ENCODE measurements at regions not wholly inside any gene's neighbourhood (a gene's known extent, or its start where the extent isn't known, plus 50 kb on each side); places are given as distances from the start of the nearest gene placed in this dataset.
A peak's percentile ranks its signal among the peaks of the same experiment; 100 is the strongest.
"Not testable (repeated sequence)": the region's sequence is repeated elsewhere in the genome, so short reads cannot be mapped to it uniquely, and the experiment has no call there.

DNA sequence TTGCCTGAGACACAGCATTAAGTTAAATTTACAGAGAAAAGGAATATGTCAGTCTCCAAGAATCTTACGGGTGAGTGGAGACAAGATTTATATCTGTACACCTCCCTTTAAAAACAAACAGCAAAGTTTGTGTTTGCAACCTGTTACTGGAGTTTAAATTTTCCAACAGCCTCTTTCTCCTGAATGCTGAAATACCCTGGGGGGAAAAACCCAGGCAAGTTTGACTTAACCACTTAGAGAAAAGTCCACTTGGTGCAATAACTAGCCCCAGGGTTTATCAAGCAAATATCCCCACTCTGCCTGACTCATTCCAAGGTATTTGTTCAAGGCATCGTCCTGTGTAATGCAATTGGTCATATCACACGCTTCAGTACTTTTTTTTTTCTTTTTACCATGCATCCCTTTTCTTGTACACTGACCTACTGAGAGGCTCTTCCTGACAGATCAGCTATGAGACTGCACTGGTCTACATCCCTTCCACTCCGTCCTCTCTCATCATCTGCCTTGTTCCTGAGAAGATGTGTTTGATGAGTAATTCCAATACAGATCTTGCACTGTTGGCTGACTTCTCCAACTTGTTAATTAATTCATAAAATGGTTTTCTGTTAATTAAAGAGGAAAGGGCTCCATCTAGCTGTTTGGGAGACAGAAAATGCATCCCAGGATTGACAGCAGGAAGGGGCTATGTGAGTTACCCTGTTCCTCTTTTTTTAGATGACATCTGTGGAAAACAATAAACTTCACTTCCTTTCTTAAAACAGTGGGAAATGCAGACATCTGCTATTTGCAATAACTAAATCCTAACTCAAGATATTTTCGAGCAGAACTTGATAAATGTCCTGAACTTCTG is 212.5 kb upstream of the IRS2 start:
- Histone ChIP-seq H3K4me3 (no peak overlapping the region), H3K9me3 (no peaks in the 10 kb centered on the region), H3K4me1 (peaks cover 0 to 14% (median 0%) of the 10 kb centered on the region in 4 donors), H3K27me3 (peaks cover 0 to 24% (median 0%) of the 10 kb centered on the region in 3 donors), H3K27ac (no peak overlapping the region), H3K36me3 (no peaks in the 10 kb centered on the region)
- TF ChIP-seq EP300 (IDR thresholded peaks at IDR 0.05) (no peak), POLR2A (IDR thresholded peaks at IDR 0.05) (no peak), POLR2AphosphoS5 (IDR thresholded peaks at IDR 0.05) (no peak)
- TF ChIP-seq, protein P1, sequence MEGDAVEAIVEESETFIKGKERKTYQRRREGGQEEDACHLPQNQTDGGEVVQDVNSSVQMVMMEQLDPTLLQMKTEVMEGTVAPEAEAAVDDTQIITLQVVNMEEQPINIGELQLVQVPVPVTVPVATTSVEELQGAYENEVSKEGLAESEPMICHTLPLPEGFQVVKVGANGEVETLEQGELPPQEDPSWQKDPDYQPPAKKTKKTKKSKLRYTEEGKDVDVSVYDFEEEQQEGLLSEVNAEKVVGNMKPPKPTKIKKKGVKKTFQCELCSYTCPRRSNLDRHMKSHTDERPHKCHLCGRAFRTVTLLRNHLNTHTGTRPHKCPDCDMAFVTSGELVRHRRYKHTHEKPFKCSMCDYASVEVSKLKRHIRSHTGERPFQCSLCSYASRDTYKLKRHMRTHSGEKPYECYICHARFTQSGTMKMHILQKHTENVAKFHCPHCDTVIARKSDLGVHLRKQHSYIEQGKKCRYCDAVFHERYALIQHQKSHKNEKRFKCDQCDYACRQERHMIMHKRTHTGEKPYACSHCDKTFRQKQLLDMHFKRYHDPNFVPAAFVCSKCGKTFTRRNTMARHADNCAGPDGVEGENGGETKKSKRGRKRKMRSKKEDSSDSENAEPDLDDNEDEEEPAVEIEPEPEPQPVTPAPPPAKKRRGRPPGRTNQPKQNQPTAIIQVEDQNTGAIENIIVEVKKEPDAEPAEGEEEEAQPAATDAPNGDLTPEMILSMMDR (IDR thresholded peaks at IDR 0.05), result no peak
- 37 to 45% (median 43%) methylated on average over 5 of the region's 5 CpGs for WGBS, 5 donors
- intact Hi-C loops (cut with DNase I; ENCODE audit: low total_unique reads), result no loop called here
- DNase-seq, result peak in 1 of 2 donors; percentile 19

DNA sequence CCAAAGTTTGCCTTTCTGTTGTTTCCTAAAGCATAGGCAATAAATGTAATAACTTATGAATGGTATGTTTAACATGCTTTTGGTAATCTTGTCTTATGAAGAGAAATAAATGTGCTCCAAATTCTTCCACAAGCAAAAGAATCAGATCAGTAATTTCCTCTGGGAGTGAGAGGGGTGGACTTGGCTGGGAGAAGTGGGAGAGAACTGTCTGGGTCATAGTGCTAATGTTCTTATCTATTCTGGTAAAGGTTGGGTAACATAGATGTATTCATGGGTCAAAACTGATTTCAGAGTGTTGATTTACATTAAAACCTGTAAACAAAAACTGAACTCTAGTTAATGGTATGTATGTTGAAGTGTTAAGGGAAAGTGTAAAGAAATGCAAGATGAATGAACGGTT is 211.7 kb upstream of the IRS2 start:
- H3K27me3 ChIP-seq, result peaks cover 0 to 24% (median 0%) of the 10 kb centered on the region in 3 donors
- no peaks in the 10 kb centered on the region for H3K9me3 ChIP-seq
- TF ChIP-seq POLR2A (IDR thresholded peaks at IDR 0.05) (no peak), POLR2AphosphoS5 (IDR thresholded peaks at IDR 0.05) (no peak), EP300 (IDR thresholded peaks at IDR 0.05) (no peak)
- TF ChIP-seq, protein P1 (IDR thresholded peaks at IDR 0.05), result no peak
- peaks cover 0 to 14% (median 0%) of the 10 kb centered on the region in 4 donors for H3K4me1 ChIP-seq
- no peak overlapping the region for H3K27ac ChIP-seq
- 52 to 80% (median 65%) methylated on average over 1 of the region's 1 CpG for WGBS, 5 donors
- DNase-seq, result no peak
- H3K4me3 ChIP-seq, result no peak overlapping the region
- H3K36me3 ChIP-seq, result no peaks in the 10 kb centered on the region
- intact Hi-C loops (cut with DNase I; ENCODE audit: low total_unique reads), result no loop called here

DNA sequence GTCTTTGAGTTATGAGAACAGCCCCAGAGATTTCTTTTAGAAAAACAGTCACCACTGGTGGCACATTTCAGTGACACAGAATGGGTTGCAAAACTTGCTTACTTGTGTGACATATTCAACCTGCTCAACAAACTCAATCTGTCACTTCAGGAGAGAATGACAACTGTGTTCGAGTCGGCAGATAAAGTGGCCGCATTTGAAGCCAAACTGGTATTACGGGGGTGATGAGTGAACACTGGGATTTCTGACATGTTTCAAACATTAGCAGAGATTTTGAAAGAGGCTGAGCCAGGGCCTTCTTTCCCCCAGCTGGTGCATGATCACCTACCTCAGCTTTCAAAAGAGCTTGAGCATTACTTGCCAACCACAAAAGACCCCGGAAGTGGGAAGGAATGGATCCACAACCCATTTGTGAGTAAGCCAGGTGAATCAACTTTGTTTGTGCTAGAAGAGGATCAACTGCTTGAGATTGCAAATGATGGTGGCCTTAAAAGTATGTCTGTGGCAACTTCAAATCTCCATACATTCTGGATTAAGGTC is 210.7 kb upstream of the IRS2 start:
- H3K9me3 ChIP-seq; H3K36me3 ChIP-seq; DNase-seq; H3K27ac ChIP-seq; H3K4me3 ChIP-seq; intact Hi-C loops (cut with DNase I; ENCODE audit: low total_unique reads): not testable (repeated sequence)
- peaks cover 0 to 19% (median 0%) of the 10 kb centered on the region in 3 donors for H3K27me3 ChIP-seq
- WGBS, 5 donors, result 72 to 94% (median 79%) methylated on average over 5 of the region's 5 CpGs
- peaks cover 0 to 14% (median 0%) of the 10 kb centered on the region in 4 donors for H3K4me1 ChIP-seq

DNA sequence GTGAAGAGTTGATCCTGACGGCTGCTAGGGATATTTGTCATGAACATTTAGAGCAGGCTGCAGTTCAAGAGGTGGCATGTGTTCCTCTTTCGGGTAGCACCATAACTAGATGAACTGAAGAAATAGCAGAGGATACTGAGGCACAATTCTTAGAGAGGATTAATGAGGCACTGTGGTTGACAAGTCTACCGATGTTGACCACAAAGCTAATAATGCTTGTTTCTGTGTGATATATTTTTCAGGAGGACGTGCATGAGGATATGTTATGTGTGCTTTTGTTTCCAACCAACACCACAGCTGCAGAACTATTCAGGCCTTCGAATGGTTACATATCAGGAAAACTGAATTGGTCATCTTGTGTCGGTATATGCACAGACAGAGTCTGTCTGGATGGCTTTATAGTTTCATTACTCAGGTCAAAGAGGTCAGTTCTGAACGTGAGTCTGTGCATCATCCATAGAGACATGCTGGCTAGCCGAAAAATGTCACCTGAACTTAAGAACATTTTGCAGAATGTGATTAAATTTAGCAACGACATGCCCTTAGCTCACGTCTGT is 210.1 kb upstream of the IRS2 start:
- peaks cover 0 to 14% (median 0%) of the 10 kb centered on the region in 4 donors for H3K4me1 ChIP-seq
- TF ChIP-seq, protein P1 (IDR thresholded peaks at IDR 0.05), result no peak
- TF ChIP-seq POLR2A (IDR thresholded peaks at IDR 0.05) (no peak), POLR2AphosphoS5 (IDR thresholded peaks at IDR 0.05) (no peak), EP300 (IDR thresholded peaks at IDR 0.05) (no peak)
- intact Hi-C loops (cut with DNase I; ENCODE audit: low total_unique reads), result no loop called here
- H3K9me3 ChIP-seq, result no peaks in the 10 kb centered on the region
- 82 to 87% (median 86%) methylated on average over 10 of the region's 10 CpGs for WGBS, 5 donors
- no peaks in the 10 kb centered on the region for H3K36me3 ChIP-seq
- no peak overlapping the region for H3K4me3 ChIP-seq
- peaks cover 0 to 19% (median 0%) of the 10 kb centered on the region in 3 donors for H3K27me3 ChIP-seq
- DNase-seq, result no peak
- no peak overlapping the region for H3K27ac ChIP-seq
